ENCODE measurements at regions not wholly inside any gene's neighbourhood (a gene's known extent, or its start where the extent isn't known, plus 50 kb on each side); places are given as distances from the start of the nearest gene placed in this dataset.

GRCh38 chr15:31265090-31265870 is 61.4 kb upstream of the KLF13 start:
- no peak for DNase-seq

GRCh38 chr15:31265871-31266711 is 60.5 kb upstream of the KLF13 start:
- DNase-seq = no peak

DNA sequence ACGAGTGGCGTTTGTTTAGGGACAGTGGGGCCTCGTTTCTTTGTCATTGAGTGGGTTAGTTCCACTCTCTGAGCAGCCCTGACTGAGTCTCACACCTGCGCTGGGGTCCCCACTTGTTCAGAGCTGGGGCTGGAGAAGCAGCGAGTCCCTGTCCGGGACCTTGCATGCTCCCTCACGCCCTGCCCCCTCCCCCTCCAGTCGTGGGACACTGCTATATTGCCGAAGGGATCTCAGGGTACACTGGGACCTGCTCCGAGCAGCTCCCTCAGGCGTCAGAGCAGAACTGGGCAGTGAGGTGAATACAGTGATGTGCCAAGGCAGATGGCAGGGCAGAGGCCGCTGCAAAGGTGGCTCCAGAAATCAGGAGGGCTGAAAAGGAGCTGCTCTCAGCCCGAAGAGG is 59.9 kb upstream of the KLF13 start:
- no peak for DNase-seq

DNA sequence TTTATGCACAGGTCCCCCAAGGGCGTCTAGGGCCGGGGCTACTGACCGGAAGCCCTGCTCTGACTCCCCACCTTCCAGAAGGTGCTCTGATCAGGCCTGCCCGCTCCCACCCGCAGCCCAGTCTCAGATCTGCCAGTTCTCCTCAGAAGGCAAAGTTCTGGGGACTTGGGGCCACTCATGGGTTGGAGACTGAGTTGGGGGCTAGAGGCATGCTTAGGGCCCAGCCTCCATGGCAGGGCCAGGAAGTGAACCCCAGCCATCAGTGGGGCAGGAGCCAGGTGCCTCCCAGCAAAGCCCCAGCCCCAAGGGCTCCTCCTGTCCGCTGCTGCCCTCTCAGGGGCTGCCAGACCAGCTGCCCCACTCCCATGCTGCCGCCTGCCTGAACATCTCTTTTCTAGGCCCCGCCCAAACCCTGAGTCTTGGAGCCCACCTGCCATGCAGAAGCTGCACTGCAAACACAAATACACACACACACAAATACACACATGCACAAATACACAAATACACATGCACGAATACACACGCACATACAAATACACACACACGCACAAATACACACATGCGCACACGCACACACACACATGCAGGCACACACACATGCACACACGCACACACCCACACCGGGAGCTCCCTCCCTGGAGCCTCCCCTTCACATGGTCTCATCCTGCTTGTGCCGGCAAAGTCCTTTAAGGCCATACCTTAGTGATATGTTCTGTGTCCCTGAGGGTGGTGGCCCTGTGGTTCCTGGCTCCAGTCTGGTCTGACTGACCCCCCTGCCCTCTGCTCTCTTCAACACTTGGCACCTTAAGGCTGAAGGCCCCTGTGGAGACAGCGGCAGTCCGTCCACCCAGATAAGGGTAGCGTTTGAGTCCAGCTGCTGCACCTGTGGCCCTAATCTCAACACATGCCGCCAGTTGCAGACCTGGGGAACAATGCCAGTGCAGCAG is 59.2 kb upstream of the KLF13 start:
- no peak for DNase-seq

DNA sequence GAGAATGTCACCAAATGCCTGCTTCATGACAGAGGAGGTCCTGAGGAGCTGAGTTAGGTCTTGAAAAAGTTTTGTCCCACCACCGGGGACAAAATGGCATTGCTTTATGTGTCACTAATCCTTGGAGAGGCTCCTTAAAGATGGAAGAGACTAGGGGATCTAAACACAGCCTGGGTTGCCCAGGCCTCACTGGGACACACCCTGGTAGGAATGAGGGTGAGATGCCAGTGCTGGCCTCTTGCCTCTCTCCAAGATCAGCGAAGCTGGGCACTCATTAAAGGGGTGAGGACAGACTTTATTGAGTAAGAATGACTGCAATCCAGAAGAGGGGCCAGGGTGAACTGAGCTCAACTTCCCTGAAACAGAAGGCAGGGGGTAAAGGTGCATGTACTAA is 58.5 kb upstream of the KLF13 start:
- DNase-seq = no peak

GRCh38 chr15:31268911-31269784 is 57.5 kb upstream of the KLF13 start:
- DNase-seq = peak; percentile 18 to 59

DNA sequence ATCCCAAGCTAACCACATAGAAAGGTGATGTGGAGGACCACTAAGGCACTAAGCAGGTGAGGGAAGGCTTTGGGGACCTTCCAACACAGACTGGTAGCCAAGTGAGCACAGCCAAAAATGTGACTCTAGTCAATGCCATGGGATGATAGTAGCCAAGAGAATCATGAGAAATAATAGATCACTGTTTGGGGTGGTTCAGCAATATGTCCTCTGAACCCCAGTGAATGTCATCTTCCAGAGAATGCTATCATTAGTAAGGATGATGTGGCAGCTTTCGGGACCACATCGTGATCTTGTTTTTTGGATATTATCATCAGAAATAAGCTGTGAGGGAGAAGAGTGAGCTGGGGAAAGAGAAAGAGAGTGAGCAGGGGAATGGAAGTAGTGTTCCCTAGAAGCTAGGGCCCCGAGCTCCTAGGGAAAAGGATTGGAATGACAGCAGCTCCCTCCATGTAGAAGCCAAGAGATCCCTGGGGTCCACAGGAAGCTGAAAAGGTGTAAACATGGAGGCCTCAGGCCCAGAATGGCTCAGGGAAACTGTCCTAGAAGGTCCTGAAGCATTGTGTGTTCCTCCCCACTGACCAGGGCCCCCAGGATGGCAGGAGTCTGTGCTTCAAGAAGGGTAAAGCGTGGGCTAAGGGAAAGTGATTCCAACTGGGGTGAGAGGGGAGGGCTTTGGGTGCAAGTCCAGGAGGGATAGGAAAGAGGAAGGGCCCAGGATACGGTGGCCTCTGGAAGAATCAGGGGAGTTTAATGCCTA is 56.6 kb upstream of the KLF13 start:
- no peak for DNase-seq

DNA sequence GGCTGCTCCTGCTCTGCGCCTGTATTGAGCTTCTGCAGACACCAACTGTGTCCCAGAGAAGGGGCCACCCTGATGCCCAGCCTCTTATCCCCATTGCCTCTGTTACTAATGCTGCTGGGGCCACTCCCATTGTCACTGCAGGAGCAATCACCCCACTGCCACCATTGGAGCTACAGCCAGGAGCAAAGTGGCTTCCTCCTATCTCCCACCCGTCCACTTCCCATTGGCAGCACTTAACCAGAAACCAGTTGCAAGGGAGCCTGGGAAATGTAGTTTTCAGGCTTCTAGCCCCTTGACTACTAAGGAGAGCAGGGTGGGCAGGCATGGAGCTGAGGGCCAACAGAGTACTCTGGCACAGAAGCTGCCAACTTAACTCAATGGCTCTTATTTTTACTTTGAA is 55.9 kb upstream of the KLF13 start:
- DNase-seq = no peak

GRCh38 chr15:31271224-31271635 is 55.4 kb upstream of the KLF13 start:
- DNase-seq = no peak

- DNase-seq = no peak
Measured at GRCh38 chr15:31271711-31272557, 54.7 kb upstream of the KLF13 start.

DNA sequence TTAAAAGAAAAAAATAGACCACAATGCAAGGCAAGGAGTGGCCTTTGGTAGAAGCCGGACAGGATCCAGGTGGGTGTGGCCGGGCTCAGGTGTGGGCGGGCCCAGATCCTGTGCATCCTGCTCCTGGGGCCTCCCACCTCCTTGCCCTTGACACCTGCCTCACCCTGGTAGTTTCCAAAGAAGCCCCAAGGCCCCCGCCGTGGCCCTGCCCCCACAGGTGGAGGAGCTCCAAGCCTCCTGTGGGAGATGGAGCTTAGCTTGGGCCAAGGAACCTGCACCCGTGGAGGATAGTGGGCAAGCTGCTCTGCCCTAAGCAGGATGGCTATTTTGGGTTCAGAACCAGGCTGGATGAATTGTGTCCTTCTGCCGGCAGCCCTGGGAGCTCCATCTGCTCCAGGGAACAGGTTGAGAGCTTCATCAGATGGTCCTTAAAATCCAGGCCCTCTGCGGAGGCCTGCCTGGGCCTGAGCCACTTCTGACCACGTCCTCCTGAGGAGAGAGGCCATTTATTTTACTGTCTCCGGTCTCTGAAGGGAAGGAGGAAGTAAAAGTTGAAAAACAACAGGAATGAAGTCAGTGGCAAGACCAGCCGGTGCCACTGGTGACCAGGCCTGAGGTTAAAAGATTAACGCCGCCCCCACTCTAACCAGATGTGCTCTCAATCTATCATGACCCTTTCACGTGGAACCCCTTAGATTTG is 53.9 kb upstream of the KLF13 start:
- no peak for DNase-seq

DNA sequence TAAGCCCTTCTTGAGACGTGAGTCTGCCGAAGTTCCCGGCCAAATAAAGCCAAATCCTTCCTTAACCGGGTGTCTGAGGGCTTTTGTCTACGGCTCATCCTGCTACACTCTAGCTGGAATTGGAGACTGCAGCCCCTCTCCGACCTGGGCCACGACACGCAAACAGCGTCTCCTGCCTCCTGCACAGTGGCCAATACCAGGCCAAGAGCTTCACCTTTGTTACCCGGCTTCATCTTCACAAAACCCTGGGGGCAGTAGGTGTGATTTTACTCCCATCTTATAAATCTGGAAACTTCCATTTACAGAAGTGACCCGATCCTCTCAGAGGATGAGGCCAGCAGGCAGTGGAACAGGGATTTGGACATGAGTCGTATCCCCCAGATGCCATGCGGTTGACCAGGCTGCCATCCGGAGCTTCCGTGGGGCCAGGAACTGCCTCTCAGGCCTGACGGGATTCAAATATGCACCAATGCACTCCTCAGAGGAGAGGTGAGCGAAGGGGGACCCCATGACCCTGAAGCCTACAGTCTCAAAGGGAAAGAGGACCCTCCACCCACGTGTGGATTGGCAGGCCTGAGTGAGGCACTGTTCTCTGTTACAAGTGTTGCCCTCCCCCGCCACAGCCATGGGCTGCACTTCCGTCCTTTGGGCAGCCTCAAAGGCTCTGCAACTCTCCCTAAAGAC is 53.2 kb upstream of the KLF13 start:
- DNase-seq = no peak

DNA sequence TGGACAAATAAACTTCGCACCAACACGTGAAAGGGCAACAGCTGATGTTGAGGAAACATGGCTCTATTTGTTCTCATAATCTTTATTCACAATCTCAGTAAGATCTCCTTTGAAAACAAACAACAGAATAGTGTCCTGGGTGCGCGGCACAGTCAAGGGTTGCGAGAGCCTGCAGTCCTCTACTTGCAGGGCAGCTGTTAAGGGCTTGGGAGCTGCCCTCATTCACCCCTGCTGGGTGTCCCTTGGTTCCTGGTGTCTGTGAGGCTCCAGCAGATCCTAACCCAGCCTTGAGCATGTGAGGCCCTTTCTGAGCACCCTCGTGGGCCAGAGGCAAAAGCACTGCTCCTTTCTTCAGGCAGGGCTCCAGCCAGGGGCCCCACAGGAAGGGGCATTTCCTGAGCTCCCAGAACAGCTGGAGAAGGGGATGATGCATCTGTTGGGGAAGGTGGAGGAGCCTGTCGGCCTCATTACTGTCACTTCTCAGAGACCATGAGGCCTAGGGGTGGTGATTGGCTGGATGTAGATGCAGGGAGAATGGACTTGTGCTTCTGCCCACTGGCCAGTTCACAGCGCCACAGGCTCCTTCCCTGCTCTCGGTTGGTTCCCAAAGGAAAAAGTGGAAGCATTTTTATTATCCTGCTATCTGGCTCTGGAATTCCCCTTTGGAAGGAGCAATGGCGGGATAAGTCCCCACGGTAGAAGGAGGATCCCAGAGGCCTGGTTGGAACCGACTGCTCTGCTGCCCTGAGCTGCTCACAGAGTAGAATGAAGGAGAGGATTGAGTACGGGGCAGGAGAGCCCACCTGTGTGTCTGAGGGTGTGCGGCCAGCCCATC is 51.9 kb upstream of the KLF13 start:
- no peak for DNase-seq

DNA sequence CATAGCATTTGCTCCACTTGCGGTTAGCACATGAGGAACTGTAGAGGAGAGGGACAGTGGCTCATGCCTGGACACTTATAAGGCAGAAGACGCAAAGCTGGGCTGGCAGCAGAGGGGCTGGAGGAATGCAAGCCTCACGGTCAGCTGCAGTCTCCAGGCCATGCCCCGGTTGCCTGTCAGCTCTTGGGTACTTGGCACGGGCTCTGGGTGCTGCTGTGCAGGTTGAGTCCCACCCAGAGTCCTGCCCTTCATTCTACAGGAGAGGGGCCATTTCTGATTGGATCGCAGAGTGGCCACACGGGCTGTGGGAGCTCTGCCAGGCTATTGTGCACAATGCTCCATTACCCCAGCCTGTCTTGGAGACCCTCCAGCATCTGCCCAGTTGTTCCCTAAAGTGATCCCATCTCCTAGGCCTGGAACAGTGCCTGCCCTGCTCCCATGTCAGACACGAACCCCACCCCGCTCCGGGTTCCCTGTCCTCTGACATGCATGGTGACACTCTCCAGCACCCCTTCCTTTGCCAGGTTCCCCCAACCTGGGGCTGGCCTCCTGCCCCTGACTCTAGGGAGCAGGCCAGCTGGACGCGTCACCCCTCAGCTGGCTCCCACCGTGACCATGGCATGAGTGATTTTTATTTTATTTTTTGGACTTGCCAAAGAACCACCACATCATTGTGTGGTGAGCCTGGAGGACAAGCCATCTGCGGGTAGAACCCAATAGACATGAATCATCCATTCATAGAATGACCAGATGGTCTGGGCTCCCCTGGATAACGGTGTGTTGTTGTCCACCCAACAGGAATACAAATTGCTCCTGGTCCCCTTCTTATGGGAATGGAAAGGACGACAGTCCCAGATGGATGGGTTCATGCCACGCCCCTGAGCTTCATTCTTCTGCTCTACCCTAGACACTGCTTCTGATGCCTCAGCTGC is 51.0 kb upstream of the KLF13 start:
- DNase-seq = no peak

DNA sequence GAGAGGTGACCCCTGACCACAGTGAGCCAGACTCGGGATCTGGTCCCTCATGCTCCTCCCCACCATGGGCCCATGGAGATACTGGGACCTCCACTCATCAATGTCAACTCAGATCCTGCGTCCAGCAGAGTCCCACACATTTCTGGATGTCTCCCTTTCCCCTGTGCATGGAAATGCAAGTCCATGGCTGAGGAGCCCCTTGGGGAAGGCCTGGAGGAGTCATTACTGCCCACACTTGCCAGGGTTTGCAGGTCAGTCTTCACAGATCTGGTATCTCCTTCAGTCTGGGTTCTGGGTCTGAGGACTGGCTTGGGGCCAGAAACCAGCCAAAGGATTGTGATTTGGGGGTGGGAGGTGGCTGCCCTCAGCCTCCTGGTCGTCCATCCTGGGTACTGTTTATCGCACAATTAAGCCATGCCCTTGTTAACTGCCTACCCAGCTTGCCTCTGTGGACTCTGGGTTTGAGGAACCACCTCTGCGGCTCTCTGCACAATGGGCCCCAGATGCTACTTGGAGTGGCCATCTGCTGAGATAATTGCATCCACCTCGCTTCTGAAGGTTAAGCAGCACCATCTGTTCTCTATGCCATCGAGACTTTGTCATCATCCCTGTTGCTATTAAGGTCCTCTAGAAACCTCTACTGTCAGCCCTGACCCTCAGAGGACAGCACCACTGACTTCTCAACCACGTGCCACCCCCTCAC is 49.9 kb upstream of the KLF13 start:
- no peak for DNase-seq

Measured in NCI-H187 (cell line).